K562 (cell line): ENCODE measurements at regions not wholly inside any gene's neighbourhood (a gene's known extent, or its start where the extent isn't known, plus 50 kb on each side); places are given as distances from the start of the nearest gene placed in this dataset.

Source experiments
- ATAC-seq: fragments of 200-7000 bp; cut with Tn5 transposase; 3 replicates; pipeline ENCODE4 v1.9.1; 2020; ENCODE audit warnings: moderate library complexity
- BruUV-seq: library from RNA; stranded (reverse); fragments of 400-500 nt; replicated peaks from 2 replicates; lab custom pipeline; 2021; lab: Mats Ljungman, UMichigan
- CTCF ChIA-PET: fragments of 300-600 bp; formaldehyde crosslinking; extraction: SDS; loops from one replicate; lab custom pipeline; 2021; ENCODE audit warnings: low intra/inter-chr PET ratio; lab: Yijun Ruan, JAX
- POLR2A ChIA-PET: fragments of 300-600, 350-650 bp; sonication (Branson Sonifier 250); formaldehyde crosslinking; extraction: SDS; loops from one replicate; lab custom pipeline; 2021; ENCODE audit warnings: antibody characterized with exemption, inconsistent platforms; lab: Yijun Ruan, JAX
- DNase-seq, 4 experiments: peaks; one replicate each; pipeline versions ENCODE4 v3.0.0 to v3.0.0-alpha.2; 2011 to 2018; ENCODE audit warnings: low spot score in 3 of 4, mixed read lengths in 3 of 4; ENCODE audit errors: extremely low read depth in 1 of 4
- FAIRE-seq: peaks from 2 replicates; lab custom pipeline; 2011; peaks lifted over from hg19 to GRCh38; lab: Jason Lieb, UNC
- H2AFZ ChIP-seq: 2 replicates; pipeline ENCODE4 v1.6.0; 2011; ENCODE audit warnings: low read depth, low read length, control low read depth, inconsistent platforms
- H3K27ac ChIP-seq: fragments of 200-600 bp; 3 replicates; pipeline ENCODE4 v1.8.0; 2011; ENCODE audit warnings: low read depth, mild to moderate bottlenecking, control low read depth, inconsistent platforms, low read length, moderate library complexity, mixed read lengths; ENCODE audit errors: extremely low read depth
- H3K27me3 ChIP-seq, 2 experiments: fragments of 300-600 bp in 1 of 2; 2 replicates in 1 of 2; 3 replicates in 1 of 2; pipeline versions ENCODE4 v1.6.0 to v1.8.0; 2011; ENCODE audit warnings: inconsistent platforms in 2 of 2, low read length in 2 of 2, mild to moderate bottlenecking in 1 of 2, mixed read lengths in 1 of 2, moderate library complexity in 1 of 2; ENCODE audit not compliant: control insufficient read depth in 2 of 2, insufficient read depth in 2 of 2
- H3K36me3 ChIP-seq: fragments of 300-600 bp; 3 replicates; pipeline ENCODE4 v1.8.0; 2011; ENCODE audit warnings: mild to moderate bottlenecking, low read length, inconsistent platforms; ENCODE audit not compliant: control insufficient read depth, insufficient read depth
- H3K4me1 ChIP-seq, 2 experiments: fragments of 200-600 bp in 1 of 2; replicated peaks in 1 of 2; 2 replicates in 1 of 2; 3 replicates in 1 of 2; pipeline versions ENCODE4 v1.5.1 to v1.8.0; 2011; ENCODE audit warnings: inconsistent platforms in 2 of 2, low read length in 2 of 2, mild to moderate bottlenecking in 1 of 2, mixed read lengths in 1 of 2, moderate library complexity in 1 of 2; ENCODE audit not compliant: control insufficient read depth in 2 of 2, insufficient read depth in 2 of 2
- H3K4me2 ChIP-seq: 2 replicates; pipeline ENCODE4 v1.6.1; 2011; ENCODE audit warnings: low read length, control low read depth, inconsistent platforms, mixed read lengths; ENCODE audit not compliant: insufficient read depth
- H3K4me3 ChIP-seq: fragments of 200-600 bp; sonication (generic), shearing (Covaris generic); 2 replicates; pipeline ENCODE4 v1.5.1; 2016; ENCODE audit warnings: control low read depth, inconsistent platforms
- H3K79me2 ChIP-seq: fragments of 200-600 bp; 3 replicates; pipeline ENCODE4 v1.8.0; 2011; ENCODE audit warnings: low read length, inconsistent platforms; ENCODE audit not compliant: control insufficient read depth, insufficient read depth
- H3K9ac ChIP-seq, 2 experiments: 2 replicates each; pipeline versions ENCODE4 v1.6.0 to v1.6.1; 2011; ENCODE audit warnings: low read depth in 2 of 2, low read length in 2 of 2, control low read depth in 1 of 2, inconsistent platforms in 1 of 2, mild to moderate bottlenecking in 1 of 2, mixed read lengths in 1 of 2; ENCODE audit not compliant: insufficient read depth in 1 of 2
- H3K9me1 ChIP-seq: one replicate; pipeline ENCODE4 v1.6.0; 2011; ENCODE audit warnings: inconsistent platforms, mild to moderate bottlenecking, low read length, moderate library complexity; ENCODE audit not compliant: control insufficient read depth, insufficient read depth
- H3K9me3 ChIP-seq: replicated peaks from 2 replicates; pipeline ENCODE4 v1.5.1; 2011; ENCODE audit warnings: low read depth, low read length, inconsistent platforms; ENCODE audit not compliant: control insufficient read depth, insufficient read depth
- H4K20me1 ChIP-seq: replicated peaks from 2 replicates; pipeline ENCODE4 v1.6.1; 2011; ENCODE audit warnings: low read length, inconsistent platforms, mixed read lengths; ENCODE audit not compliant: control insufficient read depth, insufficient read depth
- BCL6 ChIP-seq: fragments of 250-450 bp; sonication (Bioruptor Pico); IDR thresholded peaks from 2 replicates; pipeline ENCODE4 v1.4.0; 2020
- CXXC5 ChIP-seq: fragments of 250-450 bp; sonication (Bioruptor Pico); IDR thresholded peaks from 2 replicates; pipeline ENCODE4 v1.8.0; 2022; ENCODE audit warnings: inconsistent platforms, mild to moderate bottlenecking, moderate library complexity
- ETV5 ChIP-seq: sonication (generic); formaldehyde crosslinking; IDR thresholded peaks from 2 replicates; pipeline ENCODE4 v1.4.0; 2020; ENCODE audit warnings: low read depth, mild to moderate bottlenecking, missing genetic modification reagents
- GATA2 ChIP-seq: sonication (generic); formaldehyde crosslinking; IDR thresholded peaks from 2 replicates; pipeline ENCODE4 v1.4.0; 2020; ENCODE audit warnings: mild to moderate bottlenecking, missing genetic modification reagents
- IRF2 ChIP-seq: sonication (generic); formaldehyde crosslinking; IDR thresholded peaks from 2 replicates; pipeline ENCODE4 v1.8.1; 2022; ENCODE audit warnings: mild to moderate bottlenecking, missing genetic modification reagents
- MAFF ChIP-seq: IDR thresholded peaks from 2 replicates; pipeline ENCODE4 v1.6.1; 2012; ENCODE audit warnings: low read length, improper control_type of control experiment
- MECOM ChIP-seq: fragments of 250-450 bp; sonication (Bioruptor Pico); IDR thresholded peaks from 2 replicates; pipeline ENCODE4 v1.8.0; 2022; ENCODE audit warnings: inconsistent platforms
- MED1 ChIP-seq: sonication (generic); formaldehyde crosslinking; IDR thresholded peaks from 2 replicates; pipeline ENCODE4 v1.8.1; 2023; ENCODE audit warnings: missing genetic modification reagents, borderline replicate concordance
- MIER1 ChIP-seq: fragments of 450-650 bp; IDR thresholded peaks from 2 replicates; pipeline ENCODE4 v1.6.1; 2016; ENCODE audit warnings: antibody characterized with exemption, mild to moderate bottlenecking, low read depth
- OTX1 ChIP-seq: fragments of 450-650 bp; formaldehyde crosslinking; IDR thresholded peaks from 2 replicates; pipeline ENCODE4 v1.4.0; 2022; ENCODE audit warnings: mild to moderate bottlenecking
- POLR2G ChIP-seq: fragments of 200-400 bp; formaldehyde crosslinking; IDR thresholded peaks from 2 replicates; pipeline ENCODE4 v1.6.1; 2017; ENCODE audit warnings: low read depth, mild to moderate bottlenecking, antibody characterized with exemption, low read length, moderate library complexity
- PPARD ChIP-seq: fragments of 250-450 bp; sonication (Bioruptor Pico); IDR thresholded peaks from 2 replicates; pipeline ENCODE4 v1.8.0; 2022; ENCODE audit warnings: inconsistent platforms, mild to moderate bottlenecking, moderate library complexity
- RFX5 ChIP-seq: IDR thresholded peaks from 2 replicates; pipeline ENCODE4 v1.6.1; 2011; ENCODE audit warnings: low read depth, mild to moderate bottlenecking, improper control_type of control experiment, low read length
- SRSF7 ChIP-seq: fragments of 200-400 bp; formaldehyde crosslinking; optimal IDR thresholded peaks from 2 replicates; pipeline ENCODE3; 2017; ENCODE audit warnings: mild to moderate bottlenecking, low read depth, low read length
- ZFP30 ChIP-seq: fragments of 250-450 bp; sonication (Bioruptor Pico); IDR thresholded peaks from 2 replicates; pipeline ENCODE4 v1.8.0; 2022; ENCODE audit warnings: moderate library complexity, mild to moderate bottlenecking, inconsistent platforms, borderline replicate concordance
- ZNF77 ChIP-seq: fragments of 250-450 bp; sonication (Bioruptor Pico); IDR thresholded peaks from 2 replicates; pipeline ENCODE4 v1.5.0; 2020
- ZNF785 ChIP-seq: fragments of 250-450 bp; sonication (Bioruptor Pico); IDR thresholded peaks from 2 replicates; pipeline ENCODE4 v1.4.0; 2020; ENCODE audit warnings: mild to moderate bottlenecking
- WGBS: fragments of 100-300 bp; shearing (Covaris generic); methylation state at CpG from one replicate; pipeline ENCODE4 v1.1.6; 2016; ENCODE audit warnings: low coverage, mixed read lengths; ENCODE audit not compliant: insufficient coverage; ENCODE audit errors: missing lambda C conversion rate; 5-methylcytosine and 5-hydroxymethylcytosine counted together
- in situ Hi-C: fragments of 300-500 bp; cut with MboI; formaldehyde crosslinking; loops from 4 replicates; pipeline ENCODE4 v1.15.0; 2018; ENCODE audit warnings: inconsistent platforms, mixed read lengths
- intact Hi-C: fragments of 100-400 bp; cut with micrococcal nuclease; formaldehyde crosslinking; loops from 2 replicates; pipeline ENCODE4 v1.14.2; 2022
- TF ChIP-seq, protein P1 (sequence below): fragments of 250-450 bp; sonication (Bioruptor Pico); IDR thresholded peaks from 2 replicates; pipeline ENCODE4 v1.4.0; 2020; ENCODE audit warnings: borderline replicate concordance
- TF ChIP-seq, protein P2 (sequence below), 2 experiments: fragments of 450-650 bp in 1 of 2; sonication (generic) in 1 of 2; formaldehyde crosslinking; conservative IDR thresholded peaks; 2 replicates each; pipeline versions ENCODE4 v1.4.0 to v1.8.1; 2020 to 2022; ENCODE audit warnings: mild to moderate bottlenecking in 1 of 2, missing genetic modification reagents in 1 of 2

DNA sequence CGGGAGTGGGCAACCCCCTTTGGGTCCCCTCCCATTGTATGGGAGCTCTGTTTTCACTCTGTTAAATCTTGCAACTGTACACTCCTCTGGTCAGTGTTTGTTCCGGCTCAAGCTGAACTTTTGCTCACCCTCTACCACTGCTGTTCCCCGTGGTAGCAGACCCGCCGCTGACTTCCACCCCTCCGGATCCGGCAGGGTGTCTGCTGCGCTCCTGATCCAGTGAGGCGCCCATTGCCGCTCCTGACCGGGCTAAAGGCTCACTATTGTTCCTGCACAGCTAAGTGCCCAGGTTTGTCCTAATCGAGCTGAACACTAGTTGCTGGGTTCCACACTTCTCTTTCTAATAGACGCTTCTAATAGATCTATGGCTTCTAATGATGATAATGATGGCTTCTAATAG lies 488.6 kb downstream of the MRPL39 start:
- CTCF ChIA-PET = no interaction called here
- intact Hi-C loops (no loop called here), in situ Hi-C loops (no loop called here)
- Histone ChIP-seq H3K9me3 (no peaks in the 10 kb centered on the region), H3K4me3 (no peak overlapping the region), H3K36me3 (no peaks in the 10 kb centered on the region), H2AFZ (no peak overlapping the region), H3K9me1 (no peaks in the 10 kb centered on the region), H3K4me2 (no peak overlapping the region), H3K79me2 (no peaks in the 10 kb centered on the region), H3K9ac (no peak overlapping the region), H3K27ac (no peak overlapping the region), H3K4me1 (no peaks in the 10 kb centered on the region), H4K20me1 (no peaks in the 10 kb centered on the region), H3K27me3 (no peaks in the 10 kb centered on the region)
- FAIRE-seq (no peak), DNase-seq (no peak), ATAC-seq (no peak)
- WGBS = 1% methylated on average over 12 of the region's 13 CpGs
- POLR2A ChIA-PET = no interaction called here
- TF ChIP-seq ZNF785 (CRISPR knock-in tag) (no peak), MECOM (no peak), IRF2 (CRISPR knock-in tag) (no peak), ZFP30 (CRISPR knock-in tag) (no peak), MIER1 (no peak)
- TF ChIP-seq, protein P1, sequence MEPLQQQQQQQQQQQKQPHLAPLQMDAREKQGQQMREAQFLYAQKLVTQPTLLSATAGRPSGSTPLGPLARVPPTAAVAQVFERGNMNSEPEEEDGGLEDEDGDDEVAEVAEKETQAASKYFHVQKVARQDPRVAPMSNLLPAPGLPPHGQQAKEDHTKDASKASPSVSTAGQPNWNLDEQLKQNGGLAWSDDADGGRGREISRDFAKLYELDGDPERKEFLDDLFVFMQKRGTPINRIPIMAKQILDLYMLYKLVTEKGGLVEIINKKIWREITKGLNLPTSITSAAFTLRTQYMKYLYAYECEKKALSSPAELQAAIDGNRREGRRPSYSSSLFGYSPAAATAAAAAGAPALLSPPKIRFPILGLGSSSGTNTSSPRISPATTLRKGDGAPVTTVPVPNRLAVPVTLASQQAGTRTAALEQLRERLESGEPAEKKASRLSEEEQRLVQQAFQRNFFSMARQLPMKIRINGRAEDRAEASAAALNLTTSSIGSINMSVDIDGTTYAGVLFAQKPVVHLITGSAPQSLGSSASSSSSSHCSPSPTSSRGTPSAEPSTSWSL = no peak
- BruUV-seq = no TSS peak

DNA sequence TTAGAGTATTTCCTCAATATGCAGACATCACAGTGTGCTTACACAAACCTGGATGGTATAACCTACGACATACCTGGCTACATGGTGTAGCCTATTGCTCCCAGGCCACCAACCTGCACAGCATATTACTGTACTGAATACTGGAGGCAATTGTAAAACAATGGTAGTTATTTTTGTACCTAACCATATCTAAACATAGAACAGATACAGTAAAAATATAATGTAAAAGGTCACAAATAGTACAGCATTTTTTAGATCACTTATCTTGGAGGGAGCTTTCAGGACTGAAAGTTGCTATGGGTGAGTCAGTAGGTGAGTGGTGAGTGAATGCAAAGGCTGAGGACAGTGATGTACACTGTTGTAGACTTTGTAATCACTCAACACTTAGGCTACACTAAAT lies 492.3 kb downstream of the MRPL39 start:
- in situ Hi-C loops = no loop called here
- FAIRE-seq (no peak), DNase-seq (no peak), ATAC-seq (no peak)
- no TSS peak for BruUV-seq
- Histone ChIP-seq H4K20me1 (no peaks in the 10 kb centered on the region), H3K4me3 (no peak overlapping the region), H2AFZ (no peak overlapping the region), H3K4me2 (no peak overlapping the region), H3K9me3 (no peaks in the 10 kb centered on the region), H3K9ac (no peak overlapping the region), H3K27me3 (no peaks in the 10 kb centered on the region), H3K9me1 (no peaks in the 10 kb centered on the region), H3K4me1 (no peaks in the 10 kb centered on the region), H3K36me3 (no peaks in the 10 kb centered on the region), H3K27ac (no peak overlapping the region), H3K79me2 (no peaks in the 10 kb centered on the region)
- intact Hi-C loops = no loop called here
- CTCF ChIA-PET = no interaction called here
- 0% methylated on average over 1 of the region's 1 CpG for WGBS
- POLR2A ChIA-PET = no interaction called here
- no peak for TF ChIP-seq RFX5
- TF ChIP-seq PPARD = no peak
- TF ChIP-seq ETV5 (CRISPR knock-in tag) = no peak
- no peak for TF ChIP-seq OTX1 (CRISPR knock-in tag)
- no peak for TF ChIP-seq CXXC5 (CRISPR knock-in tag)
- TF ChIP-seq, protein P2, sequence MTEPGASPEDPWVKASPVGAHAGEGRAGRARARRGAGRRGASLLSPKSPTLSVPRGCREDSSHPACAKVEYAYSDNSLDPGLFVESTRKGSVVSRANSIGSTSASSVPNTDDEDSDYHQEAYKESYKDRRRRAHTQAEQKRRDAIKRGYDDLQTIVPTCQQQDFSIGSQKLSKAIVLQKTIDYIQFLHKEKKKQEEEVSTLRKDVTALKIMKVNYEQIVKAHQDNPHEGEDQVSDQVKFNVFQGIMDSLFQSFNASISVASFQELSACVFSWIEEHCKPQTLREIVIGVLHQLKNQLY (CRISPR knock-in tag; conservative IDR thresholded peaks at IDR 0.05) = no peak
- no peak for TF ChIP-seq MED1
- TF ChIP-seq ZNF77 (CRISPR knock-in tag) = no peak
- no peak for TF ChIP-seq GATA2 (CRISPR knock-in tag)
- TF ChIP-seq BCL6 (CRISPR knock-in tag) = no peak
- TF ChIP-seq POLR2G = no peak
- no peak for TF ChIP-seq SRSF7
- no peak for TF ChIP-seq MAFF
